HEK293 (cell line): ENCODE measurements at regions not wholly inside any gene's neighbourhood (a gene's known extent, or its start where the extent isn't known, plus 50 kb on each side); places are given as distances from the start of the nearest gene placed in this dataset.

ENCODE experiments used
- CTCF ChIP-seq: fragments of 450-650 bp; formaldehyde crosslinking; IDR thresholded peaks from 2 replicates; pipeline ENCODE4 v1.5.1; 2016; ENCODE audit warnings: missing biosample characterization, missing genetic modification characterization
- HOXD13 ChIP-seq: sonication (generic); formaldehyde crosslinking; IDR thresholded peaks from 2 replicates; pipeline ENCODE4 v1.8.0; 2022; ENCODE audit warnings: missing genetic modification reagents, borderline replicate concordance
- MYNN ChIP-seq: fragments of 450-650 bp; formaldehyde crosslinking; IDR thresholded peaks from 2 replicates; pipeline ENCODE4 v1.5.1; 2016; ENCODE audit warnings: missing biosample characterization, missing genetic modification characterization, borderline replicate concordance
- SP2 ChIP-seq: fragments of 450-650 bp; formaldehyde crosslinking; IDR thresholded peaks from 2 replicates; pipeline ENCODE4 v1.5.1; 2016; ENCODE audit warnings: missing biosample characterization, missing genetic modification characterization
- ZNF169 ChIP-seq: fragments of 450-650 bp; formaldehyde crosslinking; IDR thresholded peaks from 2 replicates; pipeline ENCODE4 v1.5.1; 2016; ENCODE audit warnings: missing biosample characterization, missing genetic modification characterization
- ZNF423 ChIP-seq: fragments of 450-650 bp; formaldehyde crosslinking; IDR thresholded peaks from 2 replicates; pipeline ENCODE4 v1.5.1; 2016; ENCODE audit warnings: missing biosample characterization, missing genetic modification characterization
- ZNF558 ChIP-seq: fragments of 450-650 bp; formaldehyde crosslinking; IDR thresholded peaks from 2 replicates; pipeline ENCODE4 v1.5.1; 2016; ENCODE audit warnings: missing biosample characterization, missing genetic modification characterization
- ZNF560 ChIP-seq: fragments of 450-650 bp; formaldehyde crosslinking; IDR thresholded peaks from 2 replicates; pipeline ENCODE4 v1.5.1; 2017; ENCODE audit warnings: missing biosample characterization, missing genetic modification characterization, borderline replicate concordance
- ZNF707 ChIP-seq: fragments of 450-650 bp; formaldehyde crosslinking; IDR thresholded peaks from 2 replicates; pipeline ENCODE4 v1.5.1; 2016; ENCODE audit warnings: missing biosample characterization, missing genetic modification characterization
- TF ChIP-seq, protein P1 (sequence below): fragments of 450-650 bp; formaldehyde crosslinking; IDR thresholded peaks from 2 replicates; pipeline ENCODE4 v1.5.1; 2016; ENCODE audit warnings: missing biosample characterization, missing genetic modification characterization

DNA sequence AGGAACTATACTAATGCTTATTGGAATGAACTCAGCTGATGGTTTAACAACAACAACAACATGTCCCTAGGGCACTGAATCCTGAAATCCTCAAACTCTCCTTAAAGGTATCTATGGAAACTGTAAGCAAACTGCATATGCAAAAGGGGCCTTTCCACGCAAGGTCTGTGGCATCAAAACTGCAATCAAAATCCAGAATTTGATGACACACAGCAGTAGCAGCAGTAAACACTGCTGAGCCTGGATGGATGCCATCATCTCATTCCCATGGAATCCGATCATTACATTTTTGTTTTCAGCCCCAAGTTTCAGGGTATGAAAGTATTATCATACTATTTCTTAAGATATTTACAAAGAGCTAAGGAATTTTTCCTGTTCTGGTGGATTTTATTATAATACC, 399.7 kb downstream of the VPS13C start:
- TF ChIP-seq CTCF (tag by site-specific recombination), result no peak
- no peak for TF ChIP-seq ZNF169
- TF ChIP-seq HOXD13, result no peak
- no peak for TF ChIP-seq ZNF558
- TF ChIP-seq, protein P1, sequence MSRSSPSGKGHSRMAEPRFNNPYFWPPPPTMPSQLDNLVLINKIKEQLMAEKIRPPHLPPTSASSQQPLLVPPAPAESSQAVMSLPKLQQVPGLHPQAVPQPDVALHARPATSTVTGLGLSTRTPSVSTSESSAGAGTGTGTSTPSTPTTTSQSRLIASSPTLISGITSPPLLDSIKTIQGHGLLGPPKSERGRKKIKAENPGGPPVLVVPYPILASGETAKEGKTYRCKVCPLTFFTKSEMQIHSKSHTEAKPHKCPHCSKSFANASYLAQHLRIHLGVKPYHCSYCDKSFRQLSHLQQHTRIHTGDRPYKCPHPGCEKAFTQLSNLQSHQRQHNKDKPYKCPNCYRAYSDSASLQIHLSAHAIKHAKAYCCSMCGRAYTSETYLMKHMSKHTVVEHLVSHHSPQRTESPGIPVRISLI, result no peak
- TF ChIP-seq MYNN (tag by site-specific recombination), result no peak
- no peak for TF ChIP-seq ZNF560 (tag by site-specific recombination)
- no peak for TF ChIP-seq ZNF423
- no peak for TF ChIP-seq SP2
- TF ChIP-seq ZNF707, result no peak
